ENCODE measurements at regions not wholly inside any gene's neighbourhood (a gene's known extent, or its start where the extent isn't known, plus 50 kb on each side); places are given as distances from the start of the nearest gene placed in this dataset.

DNA sequence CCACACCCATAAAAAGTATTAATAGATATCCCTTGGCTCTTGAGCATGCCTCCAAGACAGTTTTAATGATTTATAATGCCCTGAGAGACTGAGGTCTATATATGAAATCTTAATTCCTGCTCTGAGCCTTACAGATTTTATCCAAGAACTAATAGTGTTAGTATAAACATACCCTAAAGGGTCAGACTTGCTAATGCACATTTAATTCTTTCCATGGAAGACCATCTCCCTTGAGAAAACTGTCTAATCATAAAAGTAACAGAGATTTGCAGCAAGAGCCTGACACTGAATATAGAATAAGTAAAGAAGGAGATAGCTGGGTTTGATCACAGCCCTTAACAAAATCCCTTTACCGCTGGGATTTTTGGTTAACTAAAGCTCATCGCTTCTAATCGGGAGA is 650.8 kb upstream of the KLF12 start:
- FAIRE-seq, result no peak
- no peak overlapping the region for H2BK20ac ChIP-seq (ENCODE audit: low read length)
- no peak overlapping the region for H2AK5ac ChIP-seq (ENCODE audit: low read depth, low read length)
- H3K56ac ChIP-seq (replicated peaks; ENCODE audit: insufficient read length, low read depth, low read length), result no peak overlapping the region
- no peak overlapping the region for H4K5ac ChIP-seq (ENCODE audit: insufficient read length, low read depth, low read length)
- no peak overlapping the region for H4K8ac ChIP-seq (ENCODE audit: extremely low read depth, insufficient read depth, low read length)
- no peaks in the 10 kb centered on the region for H3K79me2 ChIP-seq (ENCODE audit: control insufficient read depth in 1 of 2, insufficient read depth in 2 of 2, low read length in 2 of 2)
- H3K27me3 ChIP-seq (replicated peaks in 1 of 4; ENCODE audit: control insufficient read depth in 3 of 4, extremely low read depth in 1 of 4, insufficient read depth in 3 of 4, low read length in 3 of 4), result no peaks in the 10 kb centered on the region
- no peaks in the 10 kb centered on the region for H3K9me3 ChIP-seq (ENCODE audit: insufficient read depth in 2 of 2, low read depth in 1 of 2, low read length in 1 of 2)
- H3K4me1 ChIP-seq (replicated peaks in 1 of 4; ENCODE audit: control insufficient read depth in 3 of 4, insufficient read depth in 4 of 4, low read length in 3 of 4), result no peaks in the 10 kb centered on the region
- H4K91ac ChIP-seq (replicated peaks; ENCODE audit: insufficient read length, low read length), result no peak overlapping the region
- H2AFZ ChIP-seq (ENCODE audit: low read length), result no peak overlapping the region
- no peak overlapping the region for H3K18ac ChIP-seq (ENCODE audit: extremely low read depth, low read length)
- no peak overlapping the region for H3K9ac ChIP-seq (replicated peaks in 1 of 4; ENCODE audit: extremely low read depth in 1 of 4, low read depth in 3 of 4, low read length in 3 of 4)
- ChIA-PET CTCF (ENCODE audit: partially characterized antibody) (interaction anchor here (1.1 kb wide), 1 partner anchor 434 kb away, joined by 4 read pairs; no protein-coding TSS in a partner anchor), POLR2A (ENCODE audit: partially characterized antibody) (no interaction called here)
- no peaks in the 10 kb centered on the region for H3K79me1 ChIP-seq (ENCODE audit: low read depth, low read length)
- no peak overlapping the region for H3K27ac ChIP-seq (ENCODE audit: low read depth, low read length)
- H2BK5ac ChIP-seq (ENCODE audit: low read depth, low read length), result no peak overlapping the region
- H3K4ac ChIP-seq (replicated peaks; ENCODE audit: insufficient read length, low read depth, low read length), result no peak overlapping the region
- H2BK15ac ChIP-seq (ENCODE audit: low read length), result no peak overlapping the region
- H3K23me2 ChIP-seq (ENCODE audit: low read depth, low read length), result no peaks in the 10 kb centered on the region
- WGBS, 2 experiments (ENCODE audit: extremely low coverage in 1 of 2, insufficient coverage in 1 of 2, insufficient read length in 1 of 2, insufficient replicate concordance in 2 of 2, low coverage in 1 of 2, low lambda C conversion rate in 2 of 2, missing lambda C conversion rate in 1 of 2), result 91% methylated on average over 3 of the region's 3 CpGs; no CpG with 5 or more reads in 1 of the 2 experiments
- H4K20me1 ChIP-seq (replicated peaks in 1 of 2; ENCODE audit: control insufficient read depth in 1 of 2, insufficient read depth in 2 of 2, low read length in 2 of 2), result no peaks in the 10 kb centered on the region
- H2BK12ac ChIP-seq (ENCODE audit: low read depth, low read length), result no peak overlapping the region
- H3K36me3 ChIP-seq (ENCODE audit: control insufficient read depth in 2 of 4, insufficient read depth in 4 of 4, low read length in 3 of 4), result no peaks in the 10 kb centered on the region
- no peak overlapping the region for H3K4me3 ChIP-seq (ENCODE audit: extremely low read depth in 1 of 4, insufficient read depth in 2 of 4, low read depth in 3 of 4, low read length in 4 of 4)
- no peak overlapping the region for H2BK120ac ChIP-seq (replicated peaks; ENCODE audit: low read depth, low read length)
- no peak overlapping the region for H3K4me2 ChIP-seq (ENCODE audit: insufficient read depth in 1 of 2, low read depth in 2 of 2, low read length in 2 of 2)
- H3K23ac ChIP-seq (ENCODE audit: insufficient read length), result no peak overlapping the region
- no peak for DNase-seq (ENCODE audit: low read depth in 1 of 2, low spot score in 2 of 2)
- H3K14ac ChIP-seq (ENCODE audit: insufficient read length), result no peak overlapping the region
- TF ChIP-seq BRCA1 (IDR thresholded peaks at IDR 0.05; ENCODE audit: low read depth, low read length) (no peak), RXRA (IDR thresholded peaks at IDR 0.05; ENCODE audit: insufficient read depth, low read depth, low read length) (no peak), TAF7 (optimal IDR thresholded peaks at IDR 0.05; ENCODE audit: borderline replicate concordance, low read depth, low read length) (no peak), HDAC6 (IDR thresholded peaks at IDR 0.05; ENCODE audit: low read depth, low read length) (no peak), KDM4A (IDR thresholded peaks at IDR 0.05; ENCODE audit: low read depth, low read length, severe bottlenecking) (no peak), CBX8 (IDR thresholded peaks at IDR 0.05; ENCODE audit: borderline replicate concordance, low read depth, low read length) (no peak), RNF2 (IDR thresholded peaks at IDR 0.05; ENCODE audit: borderline replicate concordance, low read depth, low read length, missing control alignments, poor library complexity, severe bottlenecking) (no peak), RBBP5 (IDR thresholded peaks at IDR 0.05; ENCODE audit: borderline replicate concordance, low read depth, low read length) (no peak), RFX5 (IDR thresholded peaks at IDR 0.05; ENCODE audit: borderline replicate concordance, low read depth, low read length) (no peak), ZNF274 (IDR thresholded peaks at IDR 0.05; ENCODE audit: borderline replicate concordance, extremely low read depth, low read length) (no peak), SIN3A (conservative IDR thresholded peaks at IDR 0.05 in 1 of 2, IDR thresholded peaks at IDR 0.05 in 1 of 2; ENCODE audit: low read depth in 1 of 2, low read length in 2 of 2) (no peak), POLR2AphosphoS5 (IDR thresholded peaks at IDR 0.05; ENCODE audit: low read depth, low read length) (no peak), JUN (IDR thresholded peaks at IDR 0.05; ENCODE audit: low read depth, low read length) (no peak), NANOG (IDR thresholded peaks at IDR 0.05; ENCODE audit: insufficient read depth, low read depth, low read length, poor library complexity, severe bottlenecking) (no peak), CHD1 (IDR thresholded peaks at IDR 0.05; ENCODE audit: low read depth, low read length) (no peak)
